ENCODE measurements at regions not wholly inside any gene's neighbourhood (a gene's known extent, or its start where the extent isn't known, plus 50 kb on each side); places are given as distances from the start of the nearest gene placed in this dataset.

DNA sequence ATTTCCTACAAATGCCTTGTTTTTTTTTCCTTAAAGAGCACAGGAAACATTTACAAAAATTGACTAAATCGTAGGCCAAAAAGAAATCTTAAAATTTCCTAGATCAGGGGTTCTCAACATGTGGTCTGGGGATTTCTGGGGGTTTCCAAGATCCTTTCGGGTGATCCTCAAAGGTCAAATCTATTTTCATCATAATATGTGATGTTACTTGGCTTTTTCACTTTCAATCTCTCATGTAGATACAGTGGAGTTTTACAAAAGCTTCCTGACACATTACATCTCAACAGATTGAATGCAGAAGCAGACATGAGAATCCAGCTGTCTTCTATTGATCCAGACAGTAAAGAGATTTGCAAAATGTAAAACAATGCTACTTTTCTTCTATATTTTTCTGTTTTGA, 497.3 kb downstream of the INHBA start:
- Mint-ChIP-seq H3K27me3 (ENCODE audit: low read depth) (no peaks in the 10 kb centered on the region), H3K9me3 (ENCODE audit: insufficient read depth) (no peaks in the 10 kb centered on the region), H3K27ac (no peak overlapping the region), H3K4me3 (no peak overlapping the region), H3K4me1 (ENCODE audit: low read depth) (no peaks in the 10 kb centered on the region), H3K36me3 (ENCODE audit: low read depth) (no peaks in the 10 kb centered on the region)
- ATAC-seq (no peak), DNase-seq (no peak)
- POLR2A ChIA-PET, result no interaction called here
- CTCF ChIA-PET, result no interaction called here

DNA sequence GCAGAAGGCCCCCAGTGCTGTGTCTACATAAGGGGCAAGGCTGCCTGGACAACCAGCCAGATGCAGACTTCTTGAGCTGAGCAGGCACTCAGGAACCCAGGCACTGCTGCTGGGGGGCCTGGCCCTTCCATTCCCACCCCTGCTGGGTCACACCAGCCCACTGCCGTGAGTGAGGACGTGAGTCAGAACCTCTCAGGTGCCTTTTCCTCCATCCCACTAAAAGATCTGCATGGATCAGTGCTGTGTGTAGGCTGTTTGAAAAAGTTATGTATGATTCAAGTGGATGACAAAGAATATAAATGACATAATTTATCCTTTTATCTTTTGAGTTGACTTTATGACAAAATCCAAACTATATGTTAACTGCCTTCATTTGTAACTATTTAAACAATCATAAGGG, 499.3 kb downstream of the INHBA start:
- ChIA-PET POLR2A (no interaction called here), CTCF (no interaction called here)
- Mint-ChIP-seq H3K4me1 (ENCODE audit: low read depth) (no peaks in the 10 kb centered on the region), H3K27me3 (ENCODE audit: low read depth) (no peaks in the 10 kb centered on the region), H3K4me3 (no peak overlapping the region), H3K9me3 (ENCODE audit: insufficient read depth) (no peaks in the 10 kb centered on the region), H3K27ac (no peak overlapping the region), H3K36me3 (ENCODE audit: low read depth) (no peaks in the 10 kb centered on the region)
- ATAC-seq, result no peak
- no peak for DNase-seq

- no peak overlapping the region for H3K4me3 Mint-ChIP-seq
- H3K9me3 Mint-ChIP-seq (ENCODE audit: insufficient read depth), result no peaks in the 10 kb centered on the region
- H3K27me3 Mint-ChIP-seq (ENCODE audit: low read depth), result no peaks in the 10 kb centered on the region
- H3K36me3 Mint-ChIP-seq (ENCODE audit: low read depth), result no peaks in the 10 kb centered on the region
- ChIA-PET CTCF (no interaction called here), POLR2A (no interaction called here)
- ATAC-seq, result no peak
- no peaks in the 10 kb centered on the region for H3K4me1 Mint-ChIP-seq (ENCODE audit: low read depth)
- no peak for DNase-seq
- no peak overlapping the region for H3K27ac Mint-ChIP-seq
These were observed 501.9 kb downstream of the INHBA start for GRCh38 chr7:41201021-41201420.

GRCh38 chr7:41199136-41199535, 503.8 kb downstream of the INHBA start:
- no peak for DNase-seq
- Mint-ChIP-seq H3K27me3 (ENCODE audit: low read depth) (no peaks in the 10 kb centered on the region), H3K4me1 (ENCODE audit: low read depth) (no peaks in the 10 kb centered on the region), H3K4me3 (no peak overlapping the region), H3K27ac (no peak overlapping the region), H3K9me3 (ENCODE audit: insufficient read depth) (no peaks in the 10 kb centered on the region), H3K36me3 (ENCODE audit: low read depth) (no peaks in the 10 kb centered on the region)
- no peak for ATAC-seq
- ChIA-PET CTCF (no interaction called here), POLR2A (no interaction called here)

DNA sequence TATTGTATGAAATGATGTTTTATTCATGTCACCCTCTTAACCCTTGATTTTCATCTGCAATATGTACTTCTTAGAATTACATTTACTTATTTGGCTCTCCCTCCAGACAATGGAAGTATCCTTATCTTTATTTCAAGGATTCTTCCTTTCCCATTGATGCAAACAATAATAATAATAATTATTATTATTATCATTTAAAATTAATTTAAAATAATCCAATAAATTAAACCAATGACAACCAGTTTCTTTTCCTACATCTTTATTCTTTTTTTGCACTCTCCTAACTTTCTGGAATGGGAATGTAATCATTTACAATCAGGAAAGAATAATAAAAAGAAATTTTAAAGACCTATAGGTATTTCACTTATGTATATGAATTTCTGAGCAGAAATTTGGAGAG, 504.4 kb downstream of the INHBA start:
- no peak overlapping the region for H3K27ac Mint-ChIP-seq
- DNase-seq, result no peak
- ATAC-seq, result no peak
- H3K36me3 Mint-ChIP-seq (ENCODE audit: low read depth), result no peaks in the 10 kb centered on the region
- H3K9me3 Mint-ChIP-seq (ENCODE audit: insufficient read depth), result no peaks in the 10 kb centered on the region
- H3K27me3 Mint-ChIP-seq (ENCODE audit: low read depth), result no peaks in the 10 kb centered on the region
- POLR2A ChIA-PET, result no interaction called here
- no peak overlapping the region for H3K4me3 Mint-ChIP-seq
- CTCF ChIA-PET, result no interaction called here
- H3K4me1 Mint-ChIP-seq (ENCODE audit: low read depth), result no peaks in the 10 kb centered on the region

DNA sequence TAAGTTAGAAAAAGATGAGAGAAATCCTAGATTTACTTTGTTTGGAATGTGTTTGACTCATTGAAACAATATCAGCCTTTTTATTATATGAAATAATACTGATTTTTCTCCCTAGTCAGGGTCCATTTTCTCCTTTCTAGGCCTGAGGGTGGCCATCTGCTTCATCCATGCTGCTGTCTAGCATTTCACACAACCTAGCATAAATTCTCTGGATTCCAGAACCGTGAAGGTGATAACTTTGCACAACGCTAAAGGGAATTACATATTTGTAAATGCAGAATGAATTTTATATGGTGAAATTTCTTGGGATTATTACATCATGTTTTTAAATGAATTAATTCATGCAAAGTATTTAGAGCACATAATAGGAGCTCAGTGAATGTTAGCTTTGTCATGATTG, 505.1 kb downstream of the INHBA start:
- Mint-ChIP-seq H3K36me3 (ENCODE audit: low read depth) (no peaks in the 10 kb centered on the region), H3K4me3 (no peak overlapping the region), H3K4me1 (ENCODE audit: low read depth) (no peaks in the 10 kb centered on the region), H3K27me3 (ENCODE audit: low read depth) (no peaks in the 10 kb centered on the region), H3K27ac (no peak overlapping the region), H3K9me3 (ENCODE audit: insufficient read depth) (no peaks in the 10 kb centered on the region)
- DNase-seq (no peak), ATAC-seq (no peak)
- CTCF ChIA-PET, result no interaction called here
- POLR2A ChIA-PET, result no interaction called here

DNA sequence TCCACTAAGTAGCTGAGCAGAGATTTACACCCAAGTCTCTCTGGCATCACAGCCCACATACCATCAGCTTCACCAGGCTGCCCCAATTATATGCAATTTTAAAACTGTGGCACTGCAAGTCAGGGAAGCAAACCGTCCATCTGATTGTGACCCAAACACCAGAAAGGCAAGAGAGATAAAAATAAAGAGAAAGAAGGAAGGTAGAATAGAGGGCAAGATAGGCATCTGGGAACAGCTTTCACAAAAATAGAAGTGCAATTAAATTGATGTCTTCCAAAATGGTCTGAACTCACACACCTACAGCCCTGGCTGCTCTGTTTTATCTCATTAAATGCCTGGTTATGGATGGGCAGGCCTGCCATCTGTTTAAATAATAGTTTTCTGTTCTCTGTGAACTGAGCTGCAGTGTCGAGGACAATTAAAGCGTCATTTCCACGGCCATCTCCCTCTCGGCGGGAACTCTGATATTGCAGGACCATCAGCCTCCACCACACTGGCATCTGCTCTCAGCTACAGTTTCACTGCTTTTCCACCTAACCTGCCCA, 509.1 kb downstream of the INHBA start:
- ChIA-PET POLR2A (no interaction called here), CTCF (no interaction called here)
- Mint-ChIP-seq H3K4me3 (no peak overlapping the region), H3K36me3 (ENCODE audit: low read depth) (no peaks in the 10 kb centered on the region), H3K9me3 (ENCODE audit: insufficient read depth) (no peaks in the 10 kb centered on the region), H3K27me3 (ENCODE audit: low read depth) (no peaks in the 10 kb centered on the region), H3K4me1 (ENCODE audit: low read depth) (no peaks in the 10 kb centered on the region), H3K27ac (no peak overlapping the region)
- DNase-seq (no peak), ATAC-seq (no peak)

DNA sequence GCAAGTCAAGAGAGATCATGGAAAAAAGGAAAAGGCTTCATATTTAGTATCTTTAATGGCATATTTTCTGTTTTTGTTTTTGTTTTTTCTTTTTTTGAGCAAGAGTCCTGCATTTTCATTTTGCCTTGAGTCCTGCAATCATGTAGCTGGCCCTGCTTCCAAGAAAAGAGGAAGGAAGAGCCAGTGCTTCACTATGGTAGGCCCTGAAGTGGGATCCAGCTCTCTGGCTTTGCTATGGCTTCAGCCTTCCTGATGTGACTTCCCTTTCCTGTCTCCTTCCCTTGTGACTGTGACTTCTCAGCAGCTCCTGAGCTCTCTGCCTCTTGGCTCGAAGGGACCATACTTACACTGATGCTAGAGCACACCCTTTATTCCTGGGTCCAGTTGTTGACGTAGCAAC, 512.3 kb downstream of the INHBA start:
- DNase-seq, result no peak
- Mint-ChIP-seq H3K4me1 (ENCODE audit: low read depth) (no peaks in the 10 kb centered on the region), H3K4me3 (no peak overlapping the region), H3K36me3 (ENCODE audit: low read depth) (no peaks in the 10 kb centered on the region), H3K27ac (no peak overlapping the region), H3K27me3 (ENCODE audit: low read depth) (no peaks in the 10 kb centered on the region), H3K9me3 (ENCODE audit: insufficient read depth) (no peaks in the 10 kb centered on the region)
- no peak for ATAC-seq
- ChIA-PET CTCF (no interaction called here), POLR2A (no interaction called here)

- H3K36me3 Mint-ChIP-seq (ENCODE audit: low read depth), result no peaks in the 10 kb centered on the region
- H3K27me3 Mint-ChIP-seq (ENCODE audit: low read depth), result no peaks in the 10 kb centered on the region
- H3K9me3 Mint-ChIP-seq (ENCODE audit: insufficient read depth), result no peaks in the 10 kb centered on the region
- H3K27ac Mint-ChIP-seq, result no peak overlapping the region
- no peak for ATAC-seq
- H3K4me3 Mint-ChIP-seq, result no peak overlapping the region
- no peak for DNase-seq
- POLR2A ChIA-PET, result no interaction called here
- CTCF ChIA-PET, result interaction anchor here (0.6 kb wide), 1 partner anchor 21 kb away, joined by 3 read pairs; no protein-coding TSS in a partner anchor
- no peaks in the 10 kb centered on the region for H3K4me1 Mint-ChIP-seq (ENCODE audit: low read depth)
These were observed 513.0 kb downstream of the INHBA start for GRCh38 chr7:41189866-41190265.

DNA sequence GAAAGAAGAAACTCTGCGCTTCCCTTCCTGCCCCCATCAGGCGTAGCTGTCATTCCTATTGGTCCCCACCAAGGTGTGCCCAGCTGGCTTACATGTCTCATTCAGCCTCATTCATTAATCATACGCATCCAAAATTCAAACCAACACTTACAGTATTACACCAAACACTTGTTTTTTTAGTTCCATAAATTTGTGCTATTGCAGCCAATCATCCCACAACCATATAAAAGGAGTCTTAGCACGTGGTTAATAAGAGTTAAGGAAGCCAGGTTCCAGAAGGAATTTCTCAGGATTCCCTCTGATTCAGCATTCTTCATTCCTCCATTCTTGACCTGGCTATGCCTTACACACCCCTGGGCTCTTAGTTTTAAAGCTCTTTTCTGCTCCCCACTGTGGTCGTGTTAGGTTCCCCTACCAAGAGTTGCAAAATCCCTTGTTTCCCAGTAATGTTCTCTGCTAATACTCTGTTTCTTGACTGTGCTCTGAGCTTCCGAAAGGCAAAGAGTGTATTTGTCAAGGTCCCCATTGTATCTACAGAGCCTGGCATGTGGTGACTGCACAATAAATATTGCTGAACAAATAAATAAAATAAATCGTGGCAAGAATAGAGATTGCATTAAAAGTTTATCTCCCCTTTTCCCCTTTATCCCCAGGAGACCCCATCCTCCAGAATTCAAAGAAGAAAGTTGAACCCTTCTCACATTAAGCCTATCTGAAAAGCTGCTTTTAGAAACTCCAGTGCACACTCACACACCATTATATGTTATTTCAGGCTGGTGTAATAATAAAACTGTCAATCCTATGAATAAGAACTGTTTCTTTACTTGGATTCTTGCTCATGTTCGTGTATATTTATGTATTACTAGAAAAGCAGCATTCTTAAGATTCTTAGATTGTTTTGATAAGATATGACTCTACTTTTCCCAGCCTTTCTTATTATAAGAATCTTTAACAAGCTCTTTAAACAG, 514.4 kb downstream of the INHBA start:
- H3K36me3 Mint-ChIP-seq (ENCODE audit: low read depth), result no peaks in the 10 kb centered on the region
- no peaks in the 10 kb centered on the region for H3K4me1 Mint-ChIP-seq (ENCODE audit: low read depth)
- DNase-seq (no peak), ATAC-seq (no peak)
- no peaks in the 10 kb centered on the region for H3K9me3 Mint-ChIP-seq (ENCODE audit: insufficient read depth)
- ChIA-PET CTCF (no interaction called here), POLR2A (no interaction called here)
- H3K27ac Mint-ChIP-seq, result no peak overlapping the region
- no peak overlapping the region for H3K4me3 Mint-ChIP-seq
- no peaks in the 10 kb centered on the region for H3K27me3 Mint-ChIP-seq (ENCODE audit: low read depth)

- no peak overlapping the region for H3K4me3 Mint-ChIP-seq
- ATAC-seq (no peak), DNase-seq (no peak)
- ChIA-PET POLR2A (no interaction called here), CTCF (no interaction called here)
- no peaks in the 10 kb centered on the region for H3K27me3 Mint-ChIP-seq (ENCODE audit: low read depth)
- no peaks in the 10 kb centered on the region for H3K36me3 Mint-ChIP-seq (ENCODE audit: low read depth)
- H3K27ac Mint-ChIP-seq, result no peak overlapping the region
- no peaks in the 10 kb centered on the region for H3K9me3 Mint-ChIP-seq (ENCODE audit: insufficient read depth)
- H3K4me1 Mint-ChIP-seq (ENCODE audit: low read depth), result no peaks in the 10 kb centered on the region
These were observed 515.6 kb downstream of the INHBA start for GRCh38 chr7:41187322-41187721.

GRCh38 chr7:41185851-41186250, 517.0 kb downstream of the INHBA start:
- ChIA-PET CTCF (no interaction called here), POLR2A (no interaction called here)
- no peaks in the 10 kb centered on the region for H3K36me3 Mint-ChIP-seq (ENCODE audit: low read depth)
- no peak overlapping the region for H3K4me3 Mint-ChIP-seq
- no peak for ATAC-seq
- H3K4me1 Mint-ChIP-seq (ENCODE audit: low read depth), result no peaks in the 10 kb centered on the region
- no peaks in the 10 kb centered on the region for H3K27me3 Mint-ChIP-seq (ENCODE audit: low read depth)
- H3K27ac Mint-ChIP-seq, result no peak overlapping the region
- no peaks in the 10 kb centered on the region for H3K9me3 Mint-ChIP-seq (ENCODE audit: insufficient read depth)
- no peak for DNase-seq

DNA sequence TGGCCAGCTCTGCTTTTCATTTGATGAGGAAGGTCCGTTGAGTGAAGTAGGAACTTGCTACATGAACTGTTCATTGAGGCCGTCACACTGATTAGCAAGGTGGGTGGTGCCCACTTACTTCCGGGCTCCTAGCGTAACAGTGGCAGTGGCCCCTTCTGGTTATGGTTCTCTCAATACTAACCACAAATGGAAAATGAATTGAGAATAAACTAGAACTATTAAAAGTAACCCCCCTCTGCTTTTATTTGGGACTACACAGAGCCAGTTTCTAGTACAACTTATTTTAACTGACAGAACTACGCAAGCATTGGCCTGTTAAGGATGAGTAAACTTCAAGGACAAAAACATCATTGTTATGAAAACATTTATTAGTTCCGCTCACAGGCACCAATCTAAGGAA, 519.1 kb downstream of the INHBA start:
- Mint-ChIP-seq H3K9me3 (ENCODE audit: insufficient read depth) (no peaks in the 10 kb centered on the region), H3K27ac (no peak overlapping the region), H3K4me3 (no peak overlapping the region), H3K27me3 (ENCODE audit: low read depth) (no peaks in the 10 kb centered on the region), H3K36me3 (ENCODE audit: low read depth) (no peaks in the 10 kb centered on the region), H3K4me1 (ENCODE audit: low read depth) (no peaks in the 10 kb centered on the region)
- ATAC-seq, result no peak
- ChIA-PET CTCF (no interaction called here), POLR2A (no interaction called here)
- DNase-seq, result no peak
